IMR-90 (cell line): ENCODE measurements at regions not wholly inside any gene's neighbourhood (a gene's known extent, or its start where the extent isn't known, plus 50 kb on each side); places are given as distances from the start of the nearest gene placed in this dataset.

Experiments used
- ATAC-seq: fragments of 200-7000 bp; cut with Tn5 transposase; 2 replicates; pipeline ENCODE4 v1.9.1; 2020; ENCODE audit warnings: low read depth, mild to moderate bottlenecking, moderate library complexity
- BruUV-seq: library from RNA; stranded (reverse); fragments of 400-500 nt; replicated peaks from 2 replicates; lab custom pipeline; 2021; lab: Mats Ljungman, UMichigan
- CTCF ChIA-PET: fragments of 300-600 bp; formaldehyde crosslinking; extraction: SDS; loops from one replicate; lab custom pipeline; 2021; ENCODE audit warnings: antibody characterized with exemption; lab: Yijun Ruan, JAX
- POLR2A ChIA-PET: fragments of 300-600 bp; sonication (Branson Sonifier 250); formaldehyde crosslinking; loops from one replicate; lab custom pipeline; 2022; ENCODE audit warnings: antibody characterized with exemption; ENCODE audit not compliant: unreplicated experiment; lab: Charles Lee
- DNase-seq: peaks from one replicate; pipeline ENCODE4 v3.0.0; 2013
- H2AFZ ChIP-seq: replicated peaks from 2 replicates; pipeline ENCODE3; 2013; ENCODE audit warnings: low read length, mild to moderate bottlenecking; ENCODE audit not compliant: poor library complexity
- H2AK5ac ChIP-seq: 2 replicates; pipeline ENCODE4 v1.6.1; 2013; ENCODE audit warnings: low read depth, low read length, inconsistent platforms
- H2AK9ac ChIP-seq: replicated peaks from 2 replicates; pipeline ENCODE3; 2013; ENCODE audit warnings: mild to moderate bottlenecking, low read depth, low read length, moderate library complexity; ENCODE audit not compliant: poor library complexity
- H2BK120ac ChIP-seq: 2 replicates; pipeline ENCODE4 v1.6.1; 2013; ENCODE audit warnings: low read depth, low read length, inconsistent platforms
- H2BK15ac ChIP-seq: 3 replicates; pipeline ENCODE4 v1.6.1; 2013; ENCODE audit warnings: low read depth, low read length, inconsistent platforms
- H2BK20ac ChIP-seq: 2 replicates; pipeline ENCODE4 v1.6.1; 2013; ENCODE audit warnings: low read depth, mild to moderate bottlenecking, inconsistent platforms, low read length, moderate library complexity
- H2BK5ac ChIP-seq: 2 replicates; pipeline ENCODE4 v1.6.1; 2013; ENCODE audit warnings: mild to moderate bottlenecking, low read depth, low read length, inconsistent platforms; ENCODE audit not compliant: poor library complexity, severe bottlenecking
- H3K14ac ChIP-seq: replicated peaks from 2 replicates; pipeline ENCODE4 v1.6.1; 2013; ENCODE audit warnings: low read depth, low read length, inconsistent platforms
- H3K18ac ChIP-seq: 2 replicates; pipeline ENCODE4 v1.6.1; 2013; ENCODE audit warnings: low read depth, low read length, control low read depth
- H3K23ac ChIP-seq: 2 replicates; pipeline ENCODE4 v1.6.1; 2013; ENCODE audit warnings: low read depth, low read length, inconsistent platforms
- H3K27ac ChIP-seq: 2 replicates; pipeline ENCODE4 v1.5.1; 2013; ENCODE audit warnings: mild to moderate bottlenecking, control low read depth, low read length; ENCODE audit not compliant: insufficient read depth
- H3K27me3 ChIP-seq: 2 replicates; pipeline ENCODE4 v1.6.1; 2013; ENCODE audit warnings: low read length; ENCODE audit not compliant: control insufficient read depth, insufficient read depth
- H3K36me3 ChIP-seq: 2 replicates; pipeline ENCODE4 v1.6.1; 2013; ENCODE audit warnings: low read length, mixed read lengths; ENCODE audit not compliant: control insufficient read depth, insufficient read depth
- H3K4ac ChIP-seq: 2 replicates; pipeline ENCODE4 v1.6.1; 2013; ENCODE audit warnings: low read depth, low read length, inconsistent platforms
- H3K4me1 ChIP-seq: 2 replicates; pipeline ENCODE4 v1.6.1; 2013; ENCODE audit warnings: low read length, mixed read lengths; ENCODE audit not compliant: control insufficient read depth, insufficient read depth
- H3K4me2 ChIP-seq: 2 replicates; pipeline ENCODE4 v1.6.1; 2013; ENCODE audit warnings: low read depth, mild to moderate bottlenecking, control low read depth, low read length, moderate library complexity
- H3K4me3 ChIP-seq: 2 replicates; pipeline ENCODE4 v1.5.1; 2013; ENCODE audit warnings: low read depth, mild to moderate bottlenecking, control low read depth, low read length, moderate library complexity; ENCODE audit not compliant: insufficient read depth
- H3K56ac ChIP-seq: 2 replicates; pipeline ENCODE4 v1.6.1; 2013; ENCODE audit warnings: low read length, inconsistent platforms; ENCODE audit not compliant: insufficient read depth; ENCODE audit errors: extremely low read depth
- H3K79me1 ChIP-seq, 2 experiments: 2 replicates each; pipeline ENCODE4 v1.6.1; 2013; ENCODE audit warnings: low read length in 2 of 2, inconsistent platforms in 1 of 2, low read depth in 1 of 2
- H3K9ac ChIP-seq: 2 replicates; pipeline ENCODE4 v1.6.1; 2013; ENCODE audit warnings: low read depth, low read length, control low read depth
- H3K9me1 ChIP-seq: 2 replicates; pipeline ENCODE4 v1.6.1; 2013; ENCODE audit warnings: low read length, inconsistent platforms; ENCODE audit not compliant: insufficient read depth
- H3K9me3 ChIP-seq: 2 replicates; pipeline ENCODE4 v1.6.1; 2013; ENCODE audit warnings: low read length; ENCODE audit not compliant: control insufficient read depth, insufficient read depth
- H4K20me1 ChIP-seq: 2 replicates; pipeline ENCODE4 v1.6.1; 2013; ENCODE audit warnings: low read length, inconsistent platforms; ENCODE audit not compliant: insufficient read depth
- H4K5ac ChIP-seq: 2 replicates; pipeline ENCODE4 v1.6.1; 2013; ENCODE audit warnings: mild to moderate bottlenecking, low read depth, low read length, control low read depth
- H4K8ac ChIP-seq, 2 experiments: 2 replicates each; pipeline ENCODE4 v1.6.1; 2013; ENCODE audit warnings: low read depth in 2 of 2, low read length in 2 of 2, control low read depth in 1 of 2, inconsistent platforms in 1 of 2
- H4K91ac ChIP-seq: 2 replicates; pipeline ENCODE4 v1.6.1; 2013; ENCODE audit warnings: low read depth, low read length, inconsistent platforms; ENCODE audit not compliant: insufficient read depth
- MAFK ChIP-seq: IDR thresholded peaks from 2 replicates; pipeline ENCODE4 v1.6.1; 2012; ENCODE audit warnings: low read depth, low read length, improper control_type of control experiment
- WGBS, 2 experiments: methylation state at CpG; one replicate each; pipeline versions ENCODE4 v1.1.5 to v1.1.7; 2013; ENCODE audit warnings: missing lambda C conversion rate in 2 of 2; ENCODE audit not compliant: insufficient read length in 1 of 2; ENCODE audit errors: extremely low coverage in 2 of 2; 5-methylcytosine and 5-hydroxymethylcytosine counted together
- dilution Hi-C: fragments of 300-500 bp; cut with HindIII; formaldehyde crosslinking; loops from one replicate; pipeline ENCODE4 v1.14.3; 2018; ENCODE audit warnings: low sequenced_read_pairs; ENCODE audit not compliant: unreplicated experiment
- in situ Hi-C: fragments of 300-500 bp; cut with MboI; formaldehyde crosslinking; loops from 3 replicates; pipeline ENCODE4 v1.14.3; 2019; ENCODE audit warnings: low sequenced_read_pairs, inconsistent platforms, mixed read lengths
- intact Hi-C: fragments of 100-400 bp; cut with micrococcal nuclease; formaldehyde crosslinking; loops from 2 replicates; pipeline ENCODE4 v1.10.0; 2022

DNA sequence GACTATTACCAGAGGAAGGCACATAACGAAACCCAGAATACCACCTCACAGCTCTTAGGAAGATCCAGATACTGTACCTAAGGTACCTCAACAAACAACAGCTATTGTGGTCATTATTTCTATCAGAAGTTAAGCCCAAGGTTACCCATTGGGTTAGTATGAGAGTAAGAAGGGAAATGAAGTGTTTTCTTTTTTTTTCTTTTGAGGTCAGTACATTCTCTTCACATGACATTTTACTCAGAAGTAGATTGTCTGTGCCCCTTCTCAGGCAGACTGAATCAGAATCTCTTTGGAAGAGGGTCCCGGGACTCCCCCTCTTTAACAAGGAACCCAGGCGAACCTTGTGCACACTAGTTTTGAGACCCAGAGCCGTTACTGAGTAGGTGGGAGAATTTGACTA, 233.7 kb upstream of the CXCR4 start:
- ATAC-seq = no peak
- H2AK9ac ChIP-seq = no peak overlapping the region
- no peaks in the 10 kb centered on the region for H3K9me3 ChIP-seq
- H3K23ac ChIP-seq = no peak overlapping the region
- no peak overlapping the region for H2AFZ ChIP-seq
- no peaks in the 10 kb centered on the region for H3K79me1 ChIP-seq
- no peak overlapping the region for H4K91ac ChIP-seq
- H4K20me1 ChIP-seq = no peaks in the 10 kb centered on the region
- no peak overlapping the region for H3K9ac ChIP-seq
- ChIA-PET CTCF (no interaction called here), POLR2A (no interaction called here)
- H3K4me3 ChIP-seq = no peak overlapping the region
- no peak overlapping the region for H3K4ac ChIP-seq
- H2BK20ac ChIP-seq = no peak overlapping the region
- no TSS peak for BruUV-seq
- H3K14ac ChIP-seq = no peak overlapping the region
- H2BK15ac ChIP-seq = no peak overlapping the region
- H3K27ac ChIP-seq = no peak overlapping the region
- no peak overlapping the region for H2BK120ac ChIP-seq
- no peak for DNase-seq
- TF ChIP-seq MAFK = no peak
- H3K18ac ChIP-seq = no peak overlapping the region
- H3K4me1 ChIP-seq = no peaks in the 10 kb centered on the region
- dilution Hi-C loops = no loop called here
- H3K56ac ChIP-seq = no peak overlapping the region
- no peak overlapping the region for H2BK5ac ChIP-seq
- H4K5ac ChIP-seq = no peak overlapping the region
- no peaks in the 10 kb centered on the region for H3K36me3 ChIP-seq
- no peaks in the 10 kb centered on the region for H3K9me1 ChIP-seq
- H4K8ac ChIP-seq = no peak overlapping the region
- no peaks in the 10 kb centered on the region for H3K27me3 ChIP-seq
- H2AK5ac ChIP-seq = no peak overlapping the region
- no CpG with 5 or more reads among the region's 4 CpGs for whole genome bisulfite sequencing, 2 experiments
- intact Hi-C loops = no loop called here
- no peak overlapping the region for H3K4me2 ChIP-seq
- in situ Hi-C loops = no loop called here
